Endothelial cell of umbilical vein (primary cell): ENCODE measurements at regions not wholly inside any gene's neighbourhood (a gene's known extent, or its start where the extent isn't known, plus 50 kb on each side); places are given as distances from the start of the nearest gene placed in this dataset.

Source experiments
- BruUV-seq: library from RNA; stranded (reverse); fragments of 400-500 nt; replicated peaks from 2 replicates; lab custom pipeline; 2021; lab: Mats Ljungman, UMichigan
- CTCF ChIA-PET: fragments of 300-600, 350-600 bp; sonication (Branson Sonifier 250); formaldehyde crosslinking; loops from one replicate; lab custom pipeline; 2021; ENCODE audit warnings: antibody characterized with exemption, inconsistent platforms; lab: Charles Lee
- POLR2A ChIA-PET: fragments of 300-600, 350-600 bp; sonication (Branson Sonifier 250); formaldehyde crosslinking; loops from one replicate; lab custom pipeline; 2021; ENCODE audit warnings: antibody characterized with exemption, inconsistent platforms; lab: Charles Lee
- DNase-seq: peaks from one replicate; pipeline ENCODE4 v3.0.0-alpha.2; 2011; ENCODE audit warnings: low read depth, low spot score
- FAIRE-seq: peaks from 2 replicates; lab custom pipeline; 2011; peaks lifted over from hg19 to GRCh38; lab: Jason Lieb, UNC
- H2AFZ ChIP-seq: 2 replicates; pipeline ENCODE4 v1.6.0; 2012; ENCODE audit warnings: low read depth, low read length, control low read depth, inconsistent platforms
- H3K27ac ChIP-seq: 2 replicates; pipeline ENCODE4 v1.5.1; 2011; ENCODE audit warnings: low read depth, mild to moderate bottlenecking, control low read depth, low read length, moderate library complexity; ENCODE audit not compliant: insufficient read depth
- H3K27me3 ChIP-seq, 2 experiments: 2 replicates each; pipeline versions ENCODE4 v1.6.0 to v1.6.1; 2011; ENCODE audit warnings: low read length in 2 of 2, mixed read lengths in 1 of 2; ENCODE audit not compliant: control insufficient read depth in 2 of 2, insufficient read depth in 2 of 2
- H3K36me3 ChIP-seq, 2 experiments: 2 replicates in 1 of 2; 3 replicates in 1 of 2; pipeline ENCODE4 v1.5.1; 2011; ENCODE audit warnings: low read length in 2 of 2, mild to moderate bottlenecking in 1 of 2, moderate library complexity in 1 of 2; ENCODE audit not compliant: control insufficient read depth in 2 of 2, insufficient read depth in 2 of 2; ENCODE audit errors: extremely low read depth in 1 of 2
- H3K4me1 ChIP-seq: 3 replicates; pipeline ENCODE4 v1.5.1; 2011; ENCODE audit warnings: mild to moderate bottlenecking, low read length; ENCODE audit not compliant: control insufficient read depth, insufficient read depth; ENCODE audit errors: extremely low read depth
- H3K4me2 ChIP-seq: 2 replicates; pipeline ENCODE4 v1.6.1; 2011; ENCODE audit warnings: low read length, control low read depth, mixed read lengths; ENCODE audit not compliant: insufficient read depth
- H3K4me3 ChIP-seq, 3 experiments: fragments of 200-600 bp in 1 of 3; sonication (generic), shearing (Covaris generic) in 1 of 3; replicated peaks in 1 of 3; 2 replicates each; pipeline ENCODE4 v1.5.1; 2011 to 2016; ENCODE audit warnings: control low read depth in 3 of 3, low read length in 3 of 3, mild to moderate bottlenecking in 2 of 3, inconsistent platforms in 1 of 3, low read depth in 1 of 3, moderate library complexity in 1 of 3; ENCODE audit not compliant: insufficient read depth in 1 of 3
- H3K79me2 ChIP-seq: 2 replicates; pipeline ENCODE4 v1.6.0; 2012; ENCODE audit warnings: low read length, inconsistent platforms; ENCODE audit not compliant: control insufficient read depth, insufficient read depth
- H3K9ac ChIP-seq: replicated peaks from 2 replicates; pipeline ENCODE3; 2011; ENCODE audit warnings: low read length, control low read depth; ENCODE audit not compliant: insufficient read depth; ENCODE audit errors: extremely low read depth
- H3K9me1 ChIP-seq: replicated peaks from 3 replicates; pipeline ENCODE4 v1.6.0; 2011; ENCODE audit warnings: mild to moderate bottlenecking, low read length; ENCODE audit not compliant: control insufficient read depth, insufficient read depth; ENCODE audit errors: extremely low read depth
- H3K9me3 ChIP-seq: replicated peaks from 2 replicates; pipeline ENCODE4 v1.5.1; 2012; ENCODE audit warnings: low read length, inconsistent platforms; ENCODE audit not compliant: control insufficient read depth, insufficient read depth
- H4K20me1 ChIP-seq: replicated peaks from 2 replicates; pipeline ENCODE3; 2011; ENCODE audit warnings: mild to moderate bottlenecking, low read length; ENCODE audit not compliant: control insufficient read depth, insufficient read depth; ENCODE audit errors: extremely low read depth
- EZH2 ChIP-seq: IDR thresholded peaks from 2 replicates; pipeline ENCODE4 v1.6.1; 2012; ENCODE audit warnings: borderline replicate concordance, low read depth, mild to moderate bottlenecking, moderate library complexity, low read length, inconsistent platforms; ENCODE audit not compliant: severe bottlenecking
- FOS ChIP-seq: IDR thresholded peaks from 2 replicates; pipeline ENCODE4 v1.6.1; 2011; ENCODE audit warnings: mild to moderate bottlenecking, low read length, moderate library complexity, borderline replicate concordance; ENCODE audit not compliant: insufficient read depth
- GATA2 ChIP-seq: IDR thresholded peaks from 2 replicates; pipeline ENCODE4 v1.7.0; 2011; ENCODE audit warnings: low read depth, mild to moderate bottlenecking, moderate library complexity, mixed read lengths, low read length; ENCODE audit not compliant: insufficient read length, insufficient read depth
- JUN ChIP-seq: IDR thresholded peaks from 2 replicates; pipeline ENCODE4 v1.6.1; 2011; ENCODE audit warnings: borderline replicate concordance, low read depth; ENCODE audit not compliant: insufficient read length, insufficient read depth
- MYC ChIP-seq: IDR thresholded peaks from one replicate; pipeline ENCODE4 v1.6.1; 2011; ENCODE audit warnings: mild to moderate bottlenecking, low read depth, low read length
- POLR2A ChIP-seq: IDR thresholded peaks from 2 replicates; pipeline ENCODE4 v1.6.1; 2012; ENCODE audit warnings: low read depth, mild to moderate bottlenecking, control low read depth, low read length
- POLR2AphosphoS5 ChIP-seq: IDR thresholded peaks from 2 replicates; pipeline ENCODE4 v1.6.1; 2012; ENCODE audit warnings: low read depth, mild to moderate bottlenecking, control low read depth, low read length, moderate library complexity; ENCODE audit not compliant: insufficient read depth
- dilution Hi-C: fragments of 300-500 bp; cut with MboI; formaldehyde crosslinking; loops from one replicate; pipeline ENCODE4 v1.15.0; 2019; ENCODE audit warnings: low sequenced_read_pairs; ENCODE audit not compliant: extremely low pct_ligation_motif_present
- intact Hi-C: fragments of 100-400 bp; cut with micrococcal nuclease; formaldehyde crosslinking; loops from one replicate; pipeline ENCODE4 v1.10.0; 2022
- TF ChIP-seq, protein P1 (sequence below), 2 donors: IDR thresholded peaks; 1 replicate in 1 of 2; 2 replicates in 1 of 2; pipeline ENCODE4 v1.5.1; 2011; ENCODE audit warnings: low read length in 2 of 2, mild to moderate bottlenecking in 2 of 2, moderate library complexity in 2 of 2, control low read depth in 1 of 2, inconsistent platforms in 1 of 2, low read depth in 1 of 2; ENCODE audit not compliant: insufficient read depth in 1 of 2; ENCODE audit errors: extremely low read depth in 1 of 2
- TF ChIP-seq, protein P2 (sequence below): IDR thresholded peaks from 2 replicates; pipeline ENCODE4 v1.6.1; 2011; ENCODE audit not compliant: insufficient read depth, insufficient read length

DNA sequence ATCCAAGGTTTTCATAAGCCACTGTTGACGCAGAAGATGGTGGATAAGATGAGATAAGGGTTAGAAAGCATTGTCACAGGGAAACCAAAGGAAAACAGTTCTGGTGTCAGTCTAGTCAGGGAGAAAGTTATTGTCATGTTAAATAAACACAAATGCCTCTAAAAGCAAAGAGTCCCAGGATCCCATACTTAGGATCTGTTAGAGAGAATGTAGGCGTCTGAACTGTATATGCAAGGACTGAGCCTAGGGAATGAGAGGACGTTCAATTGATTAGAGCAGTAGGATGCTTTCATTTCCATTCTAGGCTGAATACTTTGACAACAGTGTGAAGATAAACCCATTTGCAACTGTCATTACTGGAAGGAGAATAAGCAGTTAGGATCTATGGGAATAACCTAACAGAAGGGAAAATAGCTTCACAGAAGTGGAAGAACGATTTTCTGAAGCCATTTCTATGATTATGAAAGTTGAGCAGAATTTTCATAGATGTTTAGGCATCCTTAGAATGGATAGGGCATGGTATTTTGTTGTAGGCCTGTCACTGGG is 1149.1 kb upstream of the CDH8 start:
- no TSS peak for BruUV-seq
- no peaks in the 10 kb centered on the region for H3K4me1 ChIP-seq
- no peaks in the 10 kb centered on the region for H3K9me1 ChIP-seq
- no peaks in the 10 kb centered on the region for H3K36me3 ChIP-seq
- H3K9ac ChIP-seq, result no peak overlapping the region
- no peaks in the 10 kb centered on the region for H3K27me3 ChIP-seq
- H3K27ac ChIP-seq, result no peak overlapping the region
- no peak for TF ChIP-seq MYC
- TF ChIP-seq JUN, result no peak
- no peak for TF ChIP-seq POLR2AphosphoS5
- TF ChIP-seq, protein P1, sequence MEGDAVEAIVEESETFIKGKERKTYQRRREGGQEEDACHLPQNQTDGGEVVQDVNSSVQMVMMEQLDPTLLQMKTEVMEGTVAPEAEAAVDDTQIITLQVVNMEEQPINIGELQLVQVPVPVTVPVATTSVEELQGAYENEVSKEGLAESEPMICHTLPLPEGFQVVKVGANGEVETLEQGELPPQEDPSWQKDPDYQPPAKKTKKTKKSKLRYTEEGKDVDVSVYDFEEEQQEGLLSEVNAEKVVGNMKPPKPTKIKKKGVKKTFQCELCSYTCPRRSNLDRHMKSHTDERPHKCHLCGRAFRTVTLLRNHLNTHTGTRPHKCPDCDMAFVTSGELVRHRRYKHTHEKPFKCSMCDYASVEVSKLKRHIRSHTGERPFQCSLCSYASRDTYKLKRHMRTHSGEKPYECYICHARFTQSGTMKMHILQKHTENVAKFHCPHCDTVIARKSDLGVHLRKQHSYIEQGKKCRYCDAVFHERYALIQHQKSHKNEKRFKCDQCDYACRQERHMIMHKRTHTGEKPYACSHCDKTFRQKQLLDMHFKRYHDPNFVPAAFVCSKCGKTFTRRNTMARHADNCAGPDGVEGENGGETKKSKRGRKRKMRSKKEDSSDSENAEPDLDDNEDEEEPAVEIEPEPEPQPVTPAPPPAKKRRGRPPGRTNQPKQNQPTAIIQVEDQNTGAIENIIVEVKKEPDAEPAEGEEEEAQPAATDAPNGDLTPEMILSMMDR (IDR thresholded peaks at IDR 0.05; ENCODE audit: extremely low read depth in 1 of 2, insufficient read depth in 1 of 2, low read depth in 1 of 2, low read length in 2 of 2), result no peak
- TF ChIP-seq POLR2A, result no peak
- TF ChIP-seq, protein P2, sequence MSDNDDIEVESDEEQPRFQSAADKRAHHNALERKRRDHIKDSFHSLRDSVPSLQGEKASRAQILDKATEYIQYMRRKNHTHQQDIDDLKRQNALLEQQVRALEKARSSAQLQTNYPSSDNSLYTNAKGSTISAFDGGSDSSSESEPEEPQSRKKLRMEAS, result no peak
- no peak for TF ChIP-seq GATA2
- TF ChIP-seq FOS, result no peak
- no peak for TF ChIP-seq EZH2
- H3K79me2 ChIP-seq, result no peaks in the 10 kb centered on the region
- intact Hi-C loops, result no loop called here
- ChIA-PET POLR2A (no interaction called here), CTCF (no interaction called here)
- FAIRE-seq, result no peak
- no peak for DNase-seq
- H3K9me3 ChIP-seq, result peaks cover 2% of the 10 kb centered on the region
- no peak overlapping the region for H2AFZ ChIP-seq
- dilution Hi-C loops, result no loop called here
- H4K20me1 ChIP-seq, result no peaks in the 10 kb centered on the region
- H3K4me2 ChIP-seq, result no peak overlapping the region
- H3K4me3 ChIP-seq, result no peak overlapping the region
